NOMO-1 treated with DMSO at 0.1 percent for 48 hours (cell line): ENCODE measurements at regions not wholly inside any gene's neighbourhood (a gene's known extent, or its start where the extent isn't known, plus 50 kb on each side); places are given as distances from the start of the nearest gene placed in this dataset.
"Not testable (repeated sequence)": the region's sequence is repeated elsewhere in the genome, so short reads cannot be mapped to it uniquely, and the experiment has no call there.

ENCODE experiments used
- DNase-seq: peaks from one replicate; lab custom pipeline; 2025; ENCODE audit not compliant: unreplicated experiment; lab: John Stamatoyannopoulos, UW

DNA sequence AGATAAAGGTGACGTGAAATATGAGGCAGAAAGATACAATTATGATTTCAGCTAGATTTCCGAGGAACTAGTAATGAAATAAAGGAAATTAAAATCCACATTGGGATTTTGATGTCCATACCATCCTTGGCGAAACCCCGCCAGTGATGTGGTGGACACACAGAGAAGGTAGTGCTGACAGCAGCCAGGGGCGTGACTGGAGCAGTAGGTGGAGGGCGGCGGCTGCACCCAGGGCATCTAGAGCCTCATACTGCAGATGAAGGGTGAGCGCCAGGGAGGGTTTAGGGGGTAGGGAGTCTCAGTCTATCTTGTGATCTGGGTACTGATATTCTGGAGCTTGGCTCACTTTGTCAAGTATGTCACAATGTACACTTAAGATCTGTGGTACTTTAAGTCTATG is 855.5 kb upstream of the POM121L12 start:
- no peak for DNase-seq

DNA sequence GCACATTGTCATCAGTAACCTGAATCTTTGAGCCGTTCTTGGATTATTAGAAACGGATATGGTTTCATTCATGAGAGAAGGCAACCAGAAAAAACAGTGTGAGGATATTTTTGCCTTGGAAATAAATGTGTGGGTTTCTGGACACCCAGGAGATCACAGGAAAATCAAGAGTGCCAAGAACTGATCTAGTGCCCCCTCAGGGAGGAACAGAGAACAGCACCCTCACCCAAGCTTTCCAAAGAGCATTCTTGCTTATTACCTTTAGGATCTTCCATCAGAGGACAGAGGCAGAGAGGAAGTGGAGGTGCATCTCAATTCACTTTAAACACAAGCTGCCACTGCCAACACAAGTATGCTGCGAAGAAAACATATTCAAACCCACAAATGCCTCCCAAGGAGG is 851.5 kb upstream of the COBL start:
- no peak for DNase-seq

DNA sequence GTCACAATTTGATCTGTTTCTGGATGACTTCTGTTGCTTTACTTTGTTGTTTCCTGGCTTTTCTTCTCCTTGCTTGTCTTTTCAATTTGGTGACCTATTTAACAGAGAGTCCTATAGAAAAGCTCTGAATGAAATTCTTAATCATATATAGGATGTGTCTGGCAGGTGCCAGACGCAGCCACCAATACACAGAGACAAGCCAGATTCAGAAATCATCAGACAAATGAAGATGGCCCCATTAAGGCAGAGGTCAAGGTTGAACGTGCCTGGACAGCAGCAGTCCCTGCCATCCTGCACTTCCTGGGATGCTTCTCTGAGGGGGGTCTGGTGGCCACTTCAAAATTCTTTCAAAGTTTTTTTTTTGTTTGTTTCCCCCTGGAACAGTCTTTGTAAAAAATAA is 846.7 kb upstream of the COBL start:
- no peak for DNase-seq

DNA sequence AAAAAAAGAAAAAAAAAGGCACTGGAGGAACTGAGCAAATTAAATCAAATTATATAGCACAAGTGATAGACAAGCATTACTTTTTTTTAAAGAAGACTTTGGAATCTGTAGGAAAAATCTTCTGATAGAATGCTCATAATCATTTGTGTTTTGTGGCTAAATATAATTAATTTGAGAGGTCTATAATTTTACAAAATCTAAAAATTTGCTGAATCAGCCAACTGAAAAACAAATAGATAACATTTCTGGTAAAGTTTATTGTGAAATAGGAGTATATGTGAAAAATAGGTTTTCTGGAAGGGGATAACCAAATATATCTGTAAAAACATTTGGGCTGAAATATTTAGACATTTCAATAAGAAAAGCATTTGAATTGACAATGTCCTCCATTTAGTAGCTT is 844.9 kb upstream of the COBL start:
- no peak for DNase-seq

DNA sequence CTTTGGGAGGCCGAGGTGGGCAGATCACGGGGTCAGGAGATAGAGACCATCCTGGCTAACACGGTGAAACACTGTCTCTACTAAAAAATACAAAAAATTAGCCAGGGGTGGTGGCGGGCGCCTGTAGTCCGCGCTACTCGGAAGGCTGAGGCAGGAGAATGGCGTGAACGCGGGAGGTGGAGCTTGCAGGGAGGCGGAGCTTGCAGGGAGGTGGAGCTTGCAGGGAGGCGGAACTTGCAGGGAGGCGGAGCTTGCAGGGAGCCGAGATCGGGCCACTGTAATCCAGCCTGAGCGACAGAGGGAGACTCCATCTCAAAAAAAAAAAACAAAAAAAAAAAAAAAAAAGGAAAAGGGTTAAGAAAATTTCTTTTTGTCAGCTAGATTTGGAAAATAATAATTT is 842.8 kb upstream of the COBL start:
- not testable (repeated sequence) for DNase-seq

DNA sequence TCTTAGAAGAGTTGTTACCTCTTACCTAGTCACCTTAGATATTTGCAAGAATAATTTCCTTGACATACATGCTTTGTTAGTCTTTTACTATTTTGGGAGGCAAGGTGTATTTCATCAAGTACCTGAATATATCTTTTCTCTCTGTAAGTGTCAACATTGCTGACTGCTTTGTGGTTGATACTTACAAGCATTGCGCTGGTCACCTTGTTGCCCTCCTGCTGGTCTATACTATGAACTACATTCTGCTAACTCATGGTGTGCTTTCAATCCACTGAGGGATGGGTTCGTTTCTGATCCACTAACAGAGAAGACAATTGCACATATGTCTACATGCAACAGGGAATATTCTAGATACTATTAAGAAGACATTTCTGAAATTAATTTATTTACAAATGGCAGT is 837.8 kb upstream of the COBL start:
- DNase-seq: no peak

DNA sequence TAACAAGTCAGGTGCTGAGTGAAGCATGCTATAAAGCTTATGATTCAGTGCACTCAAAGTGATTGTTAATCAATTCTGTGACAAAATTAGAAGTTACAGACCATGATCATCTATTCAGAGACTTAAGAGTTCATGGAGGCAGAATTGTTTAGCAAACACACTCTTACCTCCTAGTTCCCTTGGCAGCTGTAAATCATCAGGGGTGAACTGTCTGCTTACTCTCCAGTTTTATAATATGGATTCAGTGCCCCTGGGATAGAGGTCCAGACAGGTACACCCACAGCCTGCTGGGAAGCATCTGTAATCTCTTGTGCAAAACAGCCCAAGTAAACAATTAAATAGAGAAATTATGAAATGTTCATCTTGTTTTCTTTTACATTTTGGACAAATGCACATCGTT is 835.0 kb upstream of the COBL start:
- no peak for DNase-seq

DNA sequence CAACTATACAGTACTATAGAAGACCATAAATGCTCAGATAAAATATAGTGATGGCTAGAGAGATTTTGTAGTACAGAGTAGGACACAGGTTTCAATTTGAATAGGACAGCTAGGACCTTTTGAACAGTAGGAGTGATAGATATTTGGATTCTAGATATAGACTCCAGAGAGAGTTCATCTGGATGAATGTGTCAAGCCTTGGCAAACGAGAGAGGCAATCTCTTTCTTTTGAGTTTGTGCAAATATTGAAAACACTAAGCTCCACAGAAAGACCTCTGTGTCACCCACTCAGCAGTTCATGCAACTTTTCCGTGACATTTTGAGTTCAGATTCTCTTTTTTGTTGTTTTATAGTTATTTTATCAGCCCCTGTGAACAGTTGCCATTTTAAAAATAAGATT is 834.3 kb upstream of the COBL start:
- DNase-seq: no peak

DNA sequence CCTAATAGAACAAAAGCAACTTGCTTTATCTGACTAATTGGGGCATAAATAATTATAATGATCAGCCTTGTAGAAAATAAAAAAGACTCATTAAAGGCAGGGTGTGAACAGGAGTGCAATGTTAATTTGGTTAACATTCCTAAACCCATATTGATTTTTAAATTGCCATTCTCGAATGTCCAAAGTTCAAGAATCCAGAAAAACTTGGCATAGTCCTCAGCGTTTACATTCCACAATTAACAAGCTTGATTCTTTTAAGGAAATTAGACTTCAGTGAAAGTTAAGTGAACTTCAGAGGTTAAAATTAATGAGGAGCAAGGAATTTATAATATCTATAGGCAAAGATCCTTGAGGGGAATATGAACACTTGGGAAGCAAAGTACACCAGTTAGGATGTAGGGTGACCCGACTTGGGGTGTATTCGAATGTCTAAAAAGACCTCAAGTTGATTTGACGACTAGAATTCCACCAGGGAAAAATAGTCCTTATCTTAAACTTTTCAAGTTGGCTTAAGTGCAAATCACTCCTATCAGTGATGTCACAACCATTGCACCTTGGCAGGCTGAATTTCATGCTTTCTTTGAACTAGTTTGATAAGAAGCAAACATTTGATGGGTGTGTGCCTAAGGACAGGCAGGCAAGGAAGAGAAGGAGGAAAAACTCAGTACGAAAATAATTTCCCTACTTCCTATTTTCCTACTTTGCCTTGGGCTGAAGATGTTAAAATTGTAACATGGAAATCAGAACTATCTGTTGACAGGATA is 830.4 kb upstream of the COBL start:
- no peak for DNase-seq

DNA sequence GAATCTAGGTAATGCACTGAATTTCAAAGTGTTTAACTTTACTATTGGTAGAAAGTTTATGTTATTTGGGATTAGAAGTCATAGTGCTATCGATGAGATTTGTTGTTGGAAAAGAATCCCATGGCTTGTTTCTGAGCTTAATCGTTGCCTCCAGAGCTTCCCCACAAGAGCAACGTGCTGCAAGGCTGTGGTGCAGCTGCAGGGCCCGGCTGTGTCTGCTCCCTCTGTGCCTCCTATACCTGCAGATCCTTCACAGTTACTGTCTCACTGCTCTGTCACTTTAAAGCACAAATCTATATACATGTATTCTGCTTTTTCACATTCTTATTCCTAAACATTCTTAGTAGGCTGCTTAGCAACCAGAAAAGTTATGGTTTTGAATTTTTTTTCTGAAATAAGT is 826.6 kb upstream of the COBL start:
- no peak for DNase-seq

DNA sequence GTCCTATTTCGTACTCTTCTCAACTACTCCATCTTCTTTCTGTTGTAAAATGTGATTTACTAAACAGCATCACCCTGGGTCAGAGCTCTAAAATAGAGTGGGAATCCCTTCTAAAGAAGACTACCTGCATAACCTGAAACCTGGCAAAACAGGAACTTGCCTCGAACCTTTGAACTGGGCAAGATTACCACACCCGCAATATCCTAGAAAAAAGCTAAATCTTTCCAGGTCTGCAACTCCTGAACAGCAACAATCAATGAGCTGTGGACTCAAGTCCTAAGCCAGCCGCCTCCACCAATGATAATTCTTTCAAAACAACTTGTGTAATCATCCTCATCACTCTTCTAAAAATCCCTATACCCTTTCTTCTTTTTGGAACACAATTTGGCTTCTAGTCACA is 824.2 kb upstream of the COBL start:
- no peak for DNase-seq

DNA sequence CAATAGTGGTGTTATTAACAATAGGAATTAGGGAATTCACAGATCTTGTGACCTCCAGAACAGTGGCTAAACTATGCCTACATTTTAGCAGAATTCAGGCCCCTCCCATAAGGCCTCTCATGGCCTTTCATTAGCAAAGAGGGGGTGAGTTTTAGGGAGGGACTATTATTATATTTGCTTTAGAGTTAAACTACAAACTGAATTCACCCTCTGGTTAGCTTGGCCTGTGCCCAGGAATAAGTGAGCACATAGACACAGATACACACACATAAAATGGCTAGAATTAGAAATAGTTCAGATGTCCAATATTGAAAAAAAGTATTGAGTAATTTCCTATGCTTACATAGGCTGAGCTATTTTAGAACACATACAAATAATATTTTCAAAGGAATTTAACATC is 818.8 kb upstream of the COBL start:
- DNase-seq: no peak

DNA sequence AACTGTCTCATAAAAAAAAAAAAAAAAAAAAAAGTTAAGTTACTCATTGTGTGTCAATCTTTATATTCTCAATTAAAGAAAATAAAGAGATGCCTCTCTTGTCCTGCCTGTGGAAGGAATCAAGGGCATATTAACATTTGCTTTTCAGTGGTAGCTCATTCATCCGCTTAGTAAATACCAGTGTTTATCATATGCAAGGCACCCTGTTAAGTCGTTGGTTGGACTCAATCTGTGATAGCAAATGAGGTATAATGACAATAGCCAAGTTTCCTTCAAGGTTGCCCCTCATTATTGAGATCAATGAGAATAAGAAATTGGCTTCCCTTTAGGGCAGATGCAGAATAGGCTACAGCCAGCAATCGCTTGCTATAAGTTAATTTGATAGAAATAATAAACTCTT is 812.7 kb upstream of the COBL start:
- DNase-seq: no peak

DNA sequence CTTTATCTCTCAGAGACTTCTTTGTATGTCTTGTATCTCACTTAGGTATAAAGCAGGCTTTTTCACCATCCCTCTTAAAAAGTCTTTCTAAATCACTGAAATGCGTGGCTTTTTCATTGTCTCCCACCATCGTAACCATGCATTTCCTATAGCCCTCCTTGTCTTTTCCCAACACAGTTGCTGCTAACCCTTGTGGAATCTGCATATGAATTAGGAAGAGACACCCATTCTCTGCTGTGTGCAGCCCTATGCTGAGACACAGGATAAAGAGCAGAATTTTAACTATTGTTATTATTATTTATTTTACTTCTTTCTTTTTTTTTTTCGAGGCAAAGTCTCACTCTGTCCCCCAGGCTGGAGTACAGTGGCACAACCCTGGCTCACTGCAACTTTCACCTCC is 804.3 kb upstream of the COBL start:
- no peak for DNase-seq

DNA sequence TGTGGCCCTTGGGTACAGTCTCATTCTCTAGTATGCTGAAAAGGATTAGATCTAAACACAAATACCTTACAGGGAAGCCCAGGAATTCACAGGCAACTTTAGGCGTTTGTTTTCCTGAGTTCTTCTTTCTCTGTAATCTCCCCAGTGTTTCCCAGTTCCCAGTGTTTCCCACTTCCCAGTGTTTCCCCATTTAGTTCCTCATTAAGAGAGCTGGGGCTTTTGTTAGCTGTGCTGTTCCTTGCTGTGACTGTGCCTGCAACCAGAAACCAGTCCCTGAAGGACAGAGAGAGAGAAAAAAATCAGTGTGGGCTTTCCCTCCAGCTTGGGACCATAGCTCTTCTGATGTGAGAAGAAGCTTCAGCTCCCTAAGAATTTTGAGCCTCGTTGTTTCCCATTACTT is 802.9 kb upstream of the COBL start:
- no peak for DNase-seq

DNA sequence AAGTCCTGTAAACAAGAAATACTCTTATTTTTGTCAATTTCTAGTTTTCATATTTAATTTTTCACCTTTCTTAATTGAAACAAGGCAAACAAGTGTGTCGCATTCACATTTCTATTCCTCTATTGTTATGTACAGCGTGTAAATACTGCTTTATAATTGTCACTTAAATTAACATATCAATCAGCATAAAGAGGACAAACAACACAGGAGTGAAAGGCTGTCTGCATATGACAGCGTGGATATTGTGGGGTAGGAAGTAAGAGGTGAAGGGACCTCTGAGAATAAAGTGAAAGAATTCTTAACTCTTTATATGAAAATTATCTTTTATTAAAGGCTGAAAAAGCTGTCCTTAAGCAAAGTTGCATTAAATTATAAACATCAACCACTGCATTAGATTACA is 797.9 kb upstream of the COBL start:
- DNase-seq: no peak

DNA sequence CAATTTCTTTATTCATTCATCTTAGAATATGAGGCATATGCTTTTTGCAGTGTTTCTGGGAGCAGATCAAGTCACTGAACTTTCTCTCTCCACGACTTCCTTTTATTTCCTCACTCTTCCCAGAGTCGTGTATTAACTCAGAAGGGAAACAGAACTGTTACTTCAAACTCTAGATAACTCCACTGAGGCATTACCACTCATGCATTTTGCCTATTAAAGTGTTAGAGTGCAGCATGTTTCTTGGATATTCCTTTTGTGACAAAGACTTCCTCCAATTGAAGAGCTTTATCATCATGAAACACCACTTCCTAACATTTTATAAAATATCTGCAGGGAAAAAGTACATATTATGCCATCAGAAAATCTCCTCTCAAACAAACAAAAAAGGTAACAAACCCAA is 797.4 kb upstream of the COBL start:
- no peak for DNase-seq

DNA sequence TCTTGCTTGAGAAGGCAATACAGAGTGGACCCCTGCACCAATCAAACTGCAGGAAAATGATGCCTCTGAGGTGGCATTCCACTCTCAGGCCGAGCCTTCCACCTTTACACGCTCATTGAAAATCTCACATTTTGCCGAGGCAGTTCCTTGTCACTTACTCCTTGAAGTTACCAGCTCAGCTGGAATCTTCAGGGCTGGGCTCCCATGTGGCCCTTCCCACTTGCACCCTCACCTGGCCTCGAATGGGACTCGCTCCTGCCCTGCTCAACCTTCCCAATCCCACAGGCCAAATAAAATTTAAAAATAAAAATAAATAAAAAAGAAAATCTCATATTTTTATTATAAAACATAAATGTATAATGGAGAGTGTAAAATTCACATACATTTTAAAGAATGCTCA is 790.7 kb upstream of the COBL start:
- DNase-seq: no peak

DNA sequence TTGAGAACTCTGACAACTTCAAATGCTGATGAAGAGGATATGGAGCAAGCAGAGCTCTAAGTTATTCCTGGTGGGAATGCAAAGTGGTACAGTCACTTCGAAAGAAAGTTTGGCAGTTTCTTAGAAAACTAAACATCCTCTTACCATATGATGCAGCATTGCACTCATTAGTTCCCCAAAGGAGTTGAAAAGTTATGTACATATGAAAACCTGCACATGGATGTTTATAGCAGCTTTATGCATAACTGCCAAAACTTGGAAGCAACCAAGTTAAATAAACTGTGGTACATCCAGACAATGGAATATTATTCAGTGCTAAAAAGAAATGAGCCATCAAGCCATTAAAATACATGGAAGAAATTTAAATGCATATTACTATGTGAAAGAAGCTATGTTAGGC is 779.3 kb upstream of the COBL start:
- DNase-seq: no peak

DNA sequence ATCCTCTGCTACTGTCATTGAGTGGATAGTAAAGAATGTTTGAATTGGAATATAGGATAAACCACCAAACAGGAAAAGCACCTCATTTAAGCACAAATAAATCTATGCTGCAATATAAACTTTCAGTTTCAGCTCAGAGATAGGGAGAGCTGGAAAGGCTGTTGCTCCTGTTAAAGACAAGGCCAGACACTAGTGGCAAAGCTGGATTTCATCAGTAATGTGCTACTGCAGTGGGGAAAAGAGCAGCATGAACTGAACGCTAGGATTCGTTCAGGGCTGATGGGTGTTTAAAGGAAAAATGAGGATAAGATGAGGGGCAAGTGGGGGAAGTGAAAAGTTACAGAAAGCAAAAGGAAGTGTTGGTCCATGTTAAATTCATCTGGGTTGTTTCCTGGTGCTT is 775.4 kb upstream of the COBL start:
- DNase-seq: no peak

DNA sequence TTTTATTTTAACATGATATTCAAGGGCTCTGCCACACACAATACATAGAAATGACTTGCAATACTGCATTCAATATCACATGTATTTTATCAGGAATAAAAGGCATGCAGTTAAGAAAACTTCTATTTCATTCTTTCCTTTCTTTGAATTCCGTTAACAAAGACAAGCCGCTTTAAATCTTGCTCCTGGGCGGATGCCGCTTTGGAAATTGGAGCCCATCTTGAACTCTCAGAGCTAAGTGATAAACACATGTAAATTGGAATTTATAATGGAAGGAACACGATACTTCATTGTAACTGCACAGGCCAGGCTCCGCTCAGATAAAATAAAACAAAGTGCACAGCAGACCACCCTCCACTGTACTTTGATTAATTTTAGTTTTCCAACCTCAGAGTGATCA is 774.5 kb upstream of the COBL start:
- no peak for DNase-seq

DNA sequence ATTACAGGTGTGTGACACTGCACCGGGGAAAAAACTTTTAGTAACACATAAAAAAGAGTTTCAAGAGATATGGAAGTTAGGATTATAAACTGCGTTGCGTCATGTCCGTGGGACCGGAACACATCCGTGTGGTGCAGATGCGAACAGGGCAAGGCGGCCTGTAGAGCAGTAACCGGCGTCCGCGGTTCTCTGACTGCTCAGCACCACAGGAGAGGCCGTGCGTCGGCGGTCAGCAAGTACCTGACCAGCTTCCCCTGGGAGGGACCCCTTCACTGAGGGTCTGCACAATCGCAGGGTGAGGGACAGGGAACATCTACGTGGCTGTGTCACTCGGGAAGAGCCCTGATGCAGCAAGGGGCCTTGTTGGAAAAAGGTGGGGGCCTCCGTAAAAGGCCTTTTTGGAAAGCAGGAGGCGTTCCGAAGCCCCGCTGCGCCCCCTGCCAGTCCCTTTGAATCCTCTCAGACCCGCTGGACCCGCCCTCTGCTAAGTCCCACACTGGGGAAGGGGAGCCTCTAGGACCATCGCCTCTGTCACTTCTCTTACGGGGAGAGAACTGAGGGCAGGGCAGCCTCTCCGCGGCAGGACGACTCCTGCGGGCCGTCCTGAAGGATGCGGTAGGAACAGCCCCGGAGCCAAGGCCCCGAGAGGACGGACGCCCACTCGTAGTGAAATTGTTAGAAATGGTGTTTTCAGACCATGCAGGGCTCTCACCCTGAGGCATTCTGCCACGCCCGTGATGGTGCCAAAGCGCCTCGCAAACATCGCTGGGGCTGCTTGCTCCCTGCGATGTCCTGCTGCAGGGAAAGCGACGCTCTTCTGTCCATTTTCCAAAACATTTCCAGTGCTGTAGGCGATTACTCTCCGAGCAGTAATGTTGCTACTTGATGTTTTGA is 771.6 kb upstream of the COBL start:
- no peak for DNase-seq

DNA sequence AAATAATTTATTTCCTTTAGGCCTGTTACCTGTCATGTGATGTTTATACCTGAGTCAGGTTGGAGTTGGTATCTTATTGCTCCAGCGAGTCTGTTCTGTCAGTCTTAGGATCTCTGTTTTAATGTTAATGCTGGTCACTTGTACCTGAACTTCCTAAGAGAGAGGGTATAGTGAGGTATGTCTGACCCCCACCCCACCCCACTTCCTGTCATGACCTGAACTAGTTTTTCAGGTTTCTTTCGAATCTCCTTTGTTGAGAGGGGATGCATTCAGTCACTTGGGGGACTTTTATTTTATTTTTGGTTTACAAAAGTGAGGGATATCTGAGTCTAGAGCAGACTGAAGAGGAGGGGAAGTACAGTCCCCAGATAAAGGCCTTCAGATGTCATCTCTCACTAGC is 769.0 kb upstream of the COBL start:
- DNase-seq: no peak
